GM12875 (cell line): ENCODE measurements at regions not wholly inside any gene's neighbourhood (a gene's known extent, or its start where the extent isn't known, plus 50 kb on each side); places are given as distances from the start of the nearest gene placed in this dataset.
"Not testable (repeated sequence)": the region's sequence is repeated elsewhere in the genome, so short reads cannot be mapped to it uniquely, and the experiment has no call there.

Source experiments
- H3K4me3 ChIP-seq: one replicate; pipeline ENCODE4 v1.5.1; 2011; ENCODE audit warnings: low read depth, low read length, control low read depth
- TF ChIP-seq, protein P1 (sequence below): IDR thresholded peaks from 2 replicates; pipeline ENCODE4 v1.5.1; 2011; ENCODE audit warnings: low read depth, mild to moderate bottlenecking, control low read depth, inconsistent platforms, low read length, moderate library complexity, borderline replicate concordance; ENCODE audit not compliant: insufficient read depth

DNA sequence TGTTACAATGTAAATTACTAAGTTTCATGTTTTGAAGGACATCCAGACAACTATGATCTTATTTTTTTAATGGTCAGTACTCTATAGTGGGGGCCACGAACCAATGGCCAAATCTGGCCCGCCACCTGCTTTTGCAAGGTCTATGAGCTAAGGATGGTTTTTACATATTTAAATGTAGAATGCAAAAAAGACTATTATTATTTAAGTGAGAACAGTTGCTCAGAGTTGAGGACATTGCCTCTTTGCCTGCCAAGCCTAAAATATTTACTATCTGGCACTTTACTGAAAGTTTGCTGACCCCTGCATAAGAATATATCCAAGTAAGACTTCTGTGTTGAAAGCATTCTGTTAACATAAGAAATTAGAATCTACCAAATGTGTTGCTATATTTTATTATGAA lies 163.7 kb upstream of the MDFIC2 start:
- TF ChIP-seq, protein P1, sequence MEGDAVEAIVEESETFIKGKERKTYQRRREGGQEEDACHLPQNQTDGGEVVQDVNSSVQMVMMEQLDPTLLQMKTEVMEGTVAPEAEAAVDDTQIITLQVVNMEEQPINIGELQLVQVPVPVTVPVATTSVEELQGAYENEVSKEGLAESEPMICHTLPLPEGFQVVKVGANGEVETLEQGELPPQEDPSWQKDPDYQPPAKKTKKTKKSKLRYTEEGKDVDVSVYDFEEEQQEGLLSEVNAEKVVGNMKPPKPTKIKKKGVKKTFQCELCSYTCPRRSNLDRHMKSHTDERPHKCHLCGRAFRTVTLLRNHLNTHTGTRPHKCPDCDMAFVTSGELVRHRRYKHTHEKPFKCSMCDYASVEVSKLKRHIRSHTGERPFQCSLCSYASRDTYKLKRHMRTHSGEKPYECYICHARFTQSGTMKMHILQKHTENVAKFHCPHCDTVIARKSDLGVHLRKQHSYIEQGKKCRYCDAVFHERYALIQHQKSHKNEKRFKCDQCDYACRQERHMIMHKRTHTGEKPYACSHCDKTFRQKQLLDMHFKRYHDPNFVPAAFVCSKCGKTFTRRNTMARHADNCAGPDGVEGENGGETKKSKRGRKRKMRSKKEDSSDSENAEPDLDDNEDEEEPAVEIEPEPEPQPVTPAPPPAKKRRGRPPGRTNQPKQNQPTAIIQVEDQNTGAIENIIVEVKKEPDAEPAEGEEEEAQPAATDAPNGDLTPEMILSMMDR, result no peak
- no peak overlapping the region for H3K4me3 ChIP-seq

DNA sequence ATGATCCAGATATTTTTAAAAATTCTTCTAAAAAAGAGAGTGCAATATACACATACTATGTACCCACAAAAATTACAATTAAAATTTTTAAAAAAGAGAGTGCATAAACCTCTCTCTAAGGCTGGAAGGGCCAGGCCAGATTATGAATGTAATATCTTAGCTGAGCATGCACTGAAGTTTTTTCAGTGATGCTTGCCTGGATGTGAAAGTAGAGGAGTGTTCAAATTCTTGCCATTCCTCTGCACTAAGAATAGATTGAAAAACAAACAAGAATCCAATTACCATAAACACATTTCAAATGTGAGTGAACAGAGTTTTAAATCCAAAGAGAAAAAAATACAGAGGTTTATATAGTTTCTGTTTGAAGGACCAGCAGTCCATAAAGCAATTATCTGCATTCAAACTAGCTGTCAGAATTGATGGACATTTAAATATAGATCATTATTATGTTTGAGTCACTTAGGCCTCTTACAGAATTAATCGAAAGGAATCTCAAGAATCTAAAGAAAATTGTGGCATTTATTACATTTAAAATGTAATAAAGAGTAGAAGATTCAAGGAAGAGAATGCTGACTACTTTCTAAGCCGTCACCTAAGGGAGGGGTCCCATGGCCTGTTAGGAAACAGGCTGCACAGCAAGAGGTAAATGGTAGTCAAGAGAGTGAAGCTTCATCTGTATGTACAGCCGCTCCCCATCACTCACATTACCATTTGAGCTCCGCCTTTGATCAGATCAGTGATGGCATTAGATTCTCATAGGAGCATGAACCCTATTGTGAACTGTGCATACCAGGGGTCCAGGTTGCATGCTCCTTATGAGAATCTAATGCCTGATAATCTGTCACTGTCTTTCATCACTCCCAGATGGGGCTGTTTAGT lies 159.3 kb upstream of the MDFIC2 start:
- no peak overlapping the region for H3K4me3 ChIP-seq
- TF ChIP-seq, protein P1, result no peak

DNA sequence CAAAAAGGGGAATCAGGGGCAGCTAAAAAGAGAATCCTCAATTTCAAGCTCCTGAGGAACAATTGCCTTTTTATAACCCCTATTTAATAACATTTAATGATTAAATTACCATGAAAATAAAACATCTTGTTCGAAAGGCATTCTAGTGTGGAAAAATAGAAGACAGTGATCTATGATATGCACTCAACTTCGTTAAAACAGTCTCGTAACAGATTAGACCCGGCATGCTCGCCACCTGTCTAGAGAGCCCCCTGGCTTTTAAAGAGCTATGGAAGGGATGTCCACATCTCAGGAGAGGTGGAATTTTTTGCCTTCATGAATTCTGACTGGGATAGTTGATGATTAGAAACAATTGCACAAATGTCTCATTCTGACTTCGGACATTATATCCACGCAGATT lies 153.7 kb upstream of the MDFIC2 start:
- TF ChIP-seq, protein P1, result no peak
- H3K4me3 ChIP-seq, result no peak overlapping the region

DNA sequence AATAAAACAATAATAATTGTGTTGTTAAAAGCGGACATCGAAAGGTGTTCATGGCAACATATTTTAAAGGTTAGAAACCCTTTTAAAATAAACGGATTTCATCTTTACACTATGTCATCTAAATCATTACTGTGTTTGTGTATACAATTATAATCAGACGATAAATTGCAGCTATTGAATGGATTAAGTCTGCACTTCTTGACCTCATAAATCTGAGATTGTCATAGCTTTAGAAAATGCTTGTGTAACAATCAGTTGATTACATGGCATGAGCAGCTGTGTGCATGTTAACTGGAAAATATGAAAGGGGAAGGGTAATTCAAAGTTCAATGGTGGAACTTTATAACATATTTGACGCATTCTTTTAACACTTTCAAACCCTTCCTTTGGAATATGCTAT lies 152.4 kb upstream of the MDFIC2 start:
- H3K4me3 ChIP-seq, result no peak overlapping the region
- TF ChIP-seq, protein P1, result no peak

DNA sequence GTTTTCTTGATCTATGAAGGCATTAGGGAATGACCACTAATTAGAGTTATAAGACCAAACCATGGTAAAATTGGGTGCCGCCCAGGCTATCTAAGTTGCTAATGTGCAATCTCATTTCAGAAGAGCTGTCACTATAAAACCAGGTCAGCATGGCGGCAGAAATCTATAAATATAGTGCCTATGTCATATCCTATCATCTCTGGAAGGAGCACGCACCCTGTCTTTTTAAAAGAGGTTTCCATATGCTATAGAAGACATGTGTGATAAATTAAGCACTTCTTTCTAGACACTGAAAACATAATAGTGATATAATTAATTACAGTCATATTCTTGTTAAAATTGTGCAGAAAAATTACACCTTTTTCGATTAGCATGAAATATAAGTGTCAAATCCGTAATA lies 152.0 kb upstream of the MDFIC2 start:
- TF ChIP-seq, protein P1, result no peak

DNA sequence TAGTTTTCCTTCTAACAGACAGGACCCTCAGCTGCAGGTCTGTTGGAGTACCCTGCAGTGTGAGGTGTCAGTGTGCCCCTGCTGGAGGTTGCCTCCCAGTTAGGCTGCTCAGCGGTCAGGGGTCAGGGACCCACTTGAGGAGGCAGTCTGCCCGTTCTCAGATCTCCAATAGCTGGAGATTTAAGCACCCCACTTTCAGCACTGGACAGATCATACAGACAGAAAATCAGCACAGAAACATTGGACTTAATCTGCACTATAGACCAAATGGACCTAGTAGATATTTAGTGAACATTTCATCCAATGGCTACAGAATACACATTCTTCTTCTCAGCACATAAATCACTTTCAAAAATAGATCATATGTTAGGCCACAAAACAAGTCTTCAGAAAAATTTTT lies 137.8 kb upstream of the MDFIC2 start:
- not testable (repeated sequence) for H3K4me3 ChIP-seq

More for the DNA sequence above, 152.0 kb upstream of the MDFIC2 start:
- H3K4me3 ChIP-seq, result no peak overlapping the region

DNA sequence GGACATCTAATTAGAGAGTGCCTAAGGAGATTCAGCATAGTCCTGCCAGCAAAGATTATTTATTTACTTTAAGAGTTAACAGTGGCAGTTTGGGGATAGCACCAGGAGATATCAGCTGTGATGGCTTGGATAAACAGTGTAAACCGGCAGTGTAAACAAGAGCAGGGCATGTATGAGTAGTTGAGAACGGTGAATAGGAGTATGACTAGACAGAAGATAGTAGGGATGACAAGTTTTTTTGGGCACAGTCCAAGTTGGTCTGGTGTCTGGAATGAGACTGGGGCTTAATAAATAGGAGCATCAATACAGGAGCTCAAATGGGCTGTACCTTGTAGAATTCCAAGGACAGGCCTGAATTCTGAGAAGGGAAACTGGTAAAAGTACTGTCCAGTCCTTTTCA lies 123.0 kb upstream of the MDFIC2 start:
- H3K4me3 ChIP-seq, result not testable (repeated sequence)

DNA sequence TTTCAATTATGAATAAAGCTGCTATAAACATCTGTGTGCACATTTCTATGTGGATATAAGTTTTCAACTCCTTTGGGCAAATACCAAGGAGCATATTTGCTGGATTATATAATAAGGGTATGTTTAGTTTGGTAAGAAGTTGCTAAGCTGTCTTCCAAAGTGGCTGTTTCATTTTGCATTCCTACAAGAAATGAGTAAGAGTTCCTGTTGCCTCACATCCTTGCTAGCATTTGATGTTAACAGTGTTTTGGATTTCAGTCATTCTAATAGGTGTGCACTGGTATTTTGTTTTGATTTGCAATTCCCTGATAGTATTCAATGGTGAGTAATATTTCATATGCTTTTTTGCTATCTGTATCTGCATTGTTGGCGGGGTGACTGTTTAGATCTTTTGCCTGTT lies 120.7 kb upstream of the MDFIC2 start:
- H3K4me3 ChIP-seq, result no peak overlapping the region
- TF ChIP-seq, protein P1, result no peak
